ENCODE measurements at regions not wholly inside any gene's neighbourhood (a gene's known extent, or its start where the extent isn't known, plus 50 kb on each side); places are given as distances from the start of the nearest gene placed in this dataset.

GRCh38 chr14:83491091-83491490 lies 1957.4 kb upstream of the SEL1L start:
- Mint-ChIP-seq H3K36me3 (ENCODE audit: low read depth) (no peaks in the 10 kb centered on the region), H3K4me3 (no peak overlapping the region), H3K27me3 (ENCODE audit: insufficient read depth, low read depth, poor library complexity) (peaks cover 2% of the 10 kb centered on the region), H3K4me1 (no peaks in the 10 kb centered on the region; the same call in 2 of the 3 replicates), H3K9me3 (no peaks in the 10 kb centered on the region), H3K27ac (no peak overlapping the region)
- Histone ChIP-seq H3K27ac (ENCODE audit: low read depth) (no peak overlapping the region), H3K4me3 (no peak overlapping the region), H3K27me3 (ENCODE audit: insufficient read depth) (no peaks in the 10 kb centered on the region), H2AFZ (no peak overlapping the region), H3K79me2 (replicated peaks; ENCODE audit: insufficient read depth) (no peaks in the 10 kb centered on the region), H3K4me1 (ENCODE audit: insufficient read depth) (no peaks in the 10 kb centered on the region), H3K9me2 (ENCODE audit: insufficient read depth) (no peaks in the 10 kb centered on the region), H3K36me3 (ENCODE audit: insufficient read depth) (no peaks in the 10 kb centered on the region), H3K4me2 (no peak overlapping the region), H3F3A (replicated peaks; ENCODE audit: low read depth) (no peaks in the 10 kb centered on the region), H4K20me1 (replicated peaks; ENCODE audit: insufficient read depth) (no peaks in the 10 kb centered on the region)
- TF ChIP-seq JUNB (IDR thresholded peaks at IDR 0.05; ENCODE audit: unreplicated experiment) (no peak), EZH2 (IDR thresholded peaks at IDR 0.05; ENCODE audit: low read depth, unreplicated experiment) (no peak), EZH2phosphoT487 (IDR thresholded peaks at IDR 0.05; ENCODE audit: unreplicated experiment) (no peak), STAT1 (IDR thresholded peaks at IDR 0.05; ENCODE audit: unreplicated experiment) (no peak), ETS1 (IDR thresholded peaks at IDR 0.05) (no peak), CREB1 (CRISPR knock-in tag; IDR thresholded peaks at IDR 0.05; ENCODE audit: low read depth) (no peak)
- TF ChIP-seq, protein P1, sequence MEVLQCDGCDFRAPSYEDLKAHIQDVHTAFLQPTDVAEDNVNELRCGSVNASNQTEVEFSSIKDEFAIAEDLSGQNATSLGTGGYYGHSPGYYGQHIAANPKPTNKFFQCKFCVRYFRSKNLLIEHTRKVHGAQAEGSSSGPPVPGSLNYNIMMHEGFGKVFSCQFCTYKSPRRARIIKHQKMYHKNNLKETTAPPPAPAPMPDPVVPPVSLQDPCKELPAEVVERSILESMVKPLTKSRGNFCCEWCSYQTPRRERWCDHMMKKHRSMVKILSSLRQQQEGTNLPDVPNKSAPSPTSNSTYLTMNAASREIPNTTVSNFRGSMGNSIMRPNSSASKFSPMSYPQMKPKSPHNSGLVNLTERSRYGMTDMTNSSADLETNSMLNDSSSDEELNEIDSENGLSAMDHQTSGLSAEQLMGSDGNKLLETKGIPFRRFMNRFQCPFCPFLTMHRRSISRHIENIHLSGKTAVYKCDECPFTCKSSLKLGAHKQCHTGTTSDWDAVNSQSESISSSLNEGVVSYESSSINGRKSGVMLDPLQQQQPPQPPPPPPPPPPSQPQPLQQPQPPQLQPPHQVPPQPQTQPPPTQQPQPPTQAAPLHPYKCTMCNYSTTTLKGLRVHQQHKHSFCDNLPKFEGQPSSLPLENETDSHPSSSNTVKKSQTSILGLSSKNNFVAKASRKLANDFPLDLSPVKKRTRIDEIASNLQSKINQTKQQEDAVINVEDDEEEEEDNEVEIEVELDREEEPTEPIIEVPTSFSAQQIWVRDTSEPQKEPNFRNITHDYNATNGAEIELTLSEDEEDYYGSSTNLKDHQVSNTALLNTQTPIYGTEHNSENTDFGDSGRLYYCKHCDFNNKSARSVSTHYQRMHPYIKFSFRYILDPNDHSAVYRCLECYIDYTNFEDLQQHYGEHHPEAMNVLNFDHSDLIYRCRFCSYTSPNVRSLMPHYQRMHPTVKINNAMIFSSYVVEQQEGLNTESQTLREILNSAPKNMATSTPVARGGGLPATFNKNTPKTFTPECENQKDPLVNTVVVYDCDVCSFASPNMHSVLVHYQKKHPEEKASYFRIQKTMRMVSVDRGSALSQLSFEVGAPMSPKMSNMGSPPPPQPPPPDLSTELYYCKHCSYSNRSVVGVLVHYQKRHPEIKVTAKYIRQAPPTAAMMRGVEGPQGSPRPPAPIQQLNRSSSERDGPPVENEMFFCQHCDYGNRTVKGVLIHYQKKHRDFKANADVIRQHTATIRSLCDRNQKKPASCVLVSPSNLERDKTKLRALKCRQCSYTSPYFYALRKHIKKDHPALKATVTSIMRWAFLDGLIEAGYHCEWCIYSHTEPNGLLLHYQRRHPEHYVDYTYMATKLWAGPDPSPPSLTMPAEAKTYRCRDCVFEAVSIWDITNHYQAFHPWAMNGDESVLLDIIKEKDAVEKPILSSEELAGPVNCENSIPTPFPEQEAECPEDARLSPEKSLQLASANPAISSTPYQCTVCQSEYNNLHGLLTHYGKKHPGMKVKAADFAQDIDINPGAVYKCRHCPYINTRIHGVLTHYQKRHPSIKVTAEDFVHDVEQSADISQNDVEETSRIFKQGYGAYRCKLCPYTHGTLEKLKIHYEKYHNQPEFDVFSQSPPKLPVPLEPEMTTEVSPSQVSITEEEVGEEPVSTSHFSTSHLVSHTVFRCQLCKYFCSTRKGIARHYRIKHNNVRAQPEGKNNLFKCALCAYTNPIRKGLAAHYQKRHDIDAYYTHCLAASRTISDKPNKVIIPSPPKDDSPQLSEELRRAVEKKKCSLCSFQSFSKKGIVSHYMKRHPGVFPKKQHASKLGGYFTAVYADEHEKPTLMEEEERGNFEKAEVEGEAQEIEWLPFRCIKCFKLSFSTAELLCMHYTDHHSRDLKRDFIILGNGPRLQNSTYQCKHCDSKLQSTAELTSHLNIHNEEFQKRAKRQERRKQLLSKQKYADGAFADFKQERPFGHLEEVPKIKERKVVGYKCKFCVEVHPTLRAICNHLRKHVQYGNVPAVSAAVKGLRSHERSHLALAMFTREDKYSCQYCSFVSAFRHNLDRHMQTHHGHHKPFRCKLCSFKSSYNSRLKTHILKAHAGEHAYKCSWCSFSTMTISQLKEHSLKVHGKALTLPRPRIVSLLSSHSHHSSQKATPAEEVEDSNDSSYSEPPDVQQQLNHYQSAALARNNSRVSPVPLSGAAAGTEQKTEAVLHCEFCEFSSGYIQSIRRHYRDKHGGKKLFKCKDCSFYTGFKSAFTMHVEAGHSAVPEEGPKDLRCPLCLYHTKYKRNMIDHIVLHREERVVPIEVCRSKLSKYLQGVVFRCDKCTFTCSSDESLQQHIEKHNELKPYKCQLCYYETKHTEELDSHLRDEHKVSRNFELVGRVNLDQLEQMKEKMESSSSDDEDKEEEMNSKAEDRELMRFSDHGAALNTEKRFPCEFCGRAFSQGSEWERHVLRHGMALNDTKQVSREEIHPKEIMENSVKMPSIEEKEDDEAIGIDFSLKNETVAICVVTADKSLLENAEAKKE (CRISPR knock-in tag; IDR thresholded peaks at IDR 0.05), result no peak
- TF ChIP-seq, protein P2, sequence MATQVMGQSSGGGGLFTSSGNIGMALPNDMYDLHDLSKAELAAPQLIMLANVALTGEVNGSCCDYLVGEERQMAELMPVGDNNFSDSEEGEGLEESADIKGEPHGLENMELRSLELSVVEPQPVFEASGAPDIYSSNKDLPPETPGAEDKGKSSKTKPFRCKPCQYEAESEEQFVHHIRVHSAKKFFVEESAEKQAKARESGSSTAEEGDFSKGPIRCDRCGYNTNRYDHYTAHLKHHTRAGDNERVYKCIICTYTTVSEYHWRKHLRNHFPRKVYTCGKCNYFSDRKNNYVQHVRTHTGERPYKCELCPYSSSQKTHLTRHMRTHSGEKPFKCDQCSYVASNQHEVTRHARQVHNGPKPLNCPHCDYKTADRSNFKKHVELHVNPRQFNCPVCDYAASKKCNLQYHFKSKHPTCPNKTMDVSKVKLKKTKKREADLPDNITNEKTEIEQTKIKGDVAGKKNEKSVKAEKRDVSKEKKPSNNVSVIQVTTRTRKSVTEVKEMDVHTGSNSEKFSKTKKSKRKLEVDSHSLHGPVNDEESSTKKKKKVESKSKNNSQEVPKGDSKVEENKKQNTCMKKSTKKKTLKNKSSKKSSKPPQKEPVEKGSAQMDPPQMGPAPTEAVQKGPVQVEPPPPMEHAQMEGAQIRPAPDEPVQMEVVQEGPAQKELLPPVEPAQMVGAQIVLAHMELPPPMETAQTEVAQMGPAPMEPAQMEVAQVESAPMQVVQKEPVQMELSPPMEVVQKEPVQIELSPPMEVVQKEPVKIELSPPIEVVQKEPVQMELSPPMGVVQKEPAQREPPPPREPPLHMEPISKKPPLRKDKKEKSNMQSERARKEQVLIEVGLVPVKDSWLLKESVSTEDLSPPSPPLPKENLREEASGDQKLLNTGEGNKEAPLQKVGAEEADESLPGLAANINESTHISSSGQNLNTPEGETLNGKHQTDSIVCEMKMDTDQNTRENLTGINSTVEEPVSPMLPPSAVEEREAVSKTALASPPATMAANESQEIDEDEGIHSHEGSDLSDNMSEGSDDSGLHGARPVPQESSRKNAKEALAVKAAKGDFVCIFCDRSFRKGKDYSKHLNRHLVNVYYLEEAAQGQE (IDR thresholded peaks at IDR 0.05; ENCODE audit: unreplicated experiment), result no peak
- TF ChIP-seq, protein P3, sequence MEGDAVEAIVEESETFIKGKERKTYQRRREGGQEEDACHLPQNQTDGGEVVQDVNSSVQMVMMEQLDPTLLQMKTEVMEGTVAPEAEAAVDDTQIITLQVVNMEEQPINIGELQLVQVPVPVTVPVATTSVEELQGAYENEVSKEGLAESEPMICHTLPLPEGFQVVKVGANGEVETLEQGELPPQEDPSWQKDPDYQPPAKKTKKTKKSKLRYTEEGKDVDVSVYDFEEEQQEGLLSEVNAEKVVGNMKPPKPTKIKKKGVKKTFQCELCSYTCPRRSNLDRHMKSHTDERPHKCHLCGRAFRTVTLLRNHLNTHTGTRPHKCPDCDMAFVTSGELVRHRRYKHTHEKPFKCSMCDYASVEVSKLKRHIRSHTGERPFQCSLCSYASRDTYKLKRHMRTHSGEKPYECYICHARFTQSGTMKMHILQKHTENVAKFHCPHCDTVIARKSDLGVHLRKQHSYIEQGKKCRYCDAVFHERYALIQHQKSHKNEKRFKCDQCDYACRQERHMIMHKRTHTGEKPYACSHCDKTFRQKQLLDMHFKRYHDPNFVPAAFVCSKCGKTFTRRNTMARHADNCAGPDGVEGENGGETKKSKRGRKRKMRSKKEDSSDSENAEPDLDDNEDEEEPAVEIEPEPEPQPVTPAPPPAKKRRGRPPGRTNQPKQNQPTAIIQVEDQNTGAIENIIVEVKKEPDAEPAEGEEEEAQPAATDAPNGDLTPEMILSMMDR (conservative IDR thresholded peaks at IDR 0.05; ENCODE audit: low read depth in 2 of 2), result no peak
- DNase-seq (ENCODE audit: low spot score) (no peak), ATAC-seq (no peak)

Data from GM23338 (cell line).